Sigmoid colon (tissue), 4 donors: ENCODE measurements at regions not wholly inside any gene's neighbourhood (a gene's known extent, or its start where the extent isn't known, plus 50 kb on each side); places are given as distances from the start of the nearest gene placed in this dataset.

Source experiments
- CTCF ChIP-seq, 4 experiments: fragments of 450-650 bp in 3 of 4; fragments of 200-600 bp in 1 of 4; IDR thresholded peaks; one replicate each; pipeline ENCODE4 v1.5.1; 2016 to 2019; ENCODE audit warnings: antibody characterized with exemption in 4 of 4, mild to moderate bottlenecking in 3 of 4, moderate library complexity in 2 of 4
- EP300 ChIP-seq, 4 donors: sonication (generic); formaldehyde crosslinking; IDR thresholded peaks; one replicate each; pipeline ENCODE4 v1.6.1; 2017; ENCODE audit warnings: antibody characterized with exemption in 4 of 4
- POLR2A ChIP-seq, 2 donors: fragments of 450-650 bp; IDR thresholded peaks; one replicate each; pipeline ENCODE4 v1.6.1; 2016; ENCODE audit warnings: antibody characterized with exemption in 2 of 2, mild to moderate bottlenecking in 2 of 2, moderate library complexity in 2 of 2
- POLR2AphosphoS5 ChIP-seq, 4 donors: sonication (generic); formaldehyde crosslinking; IDR thresholded peaks; one replicate each; pipeline ENCODE4 v1.6.1; 2017; ENCODE audit warnings: antibody characterized with exemption in 4 of 4

DNA sequence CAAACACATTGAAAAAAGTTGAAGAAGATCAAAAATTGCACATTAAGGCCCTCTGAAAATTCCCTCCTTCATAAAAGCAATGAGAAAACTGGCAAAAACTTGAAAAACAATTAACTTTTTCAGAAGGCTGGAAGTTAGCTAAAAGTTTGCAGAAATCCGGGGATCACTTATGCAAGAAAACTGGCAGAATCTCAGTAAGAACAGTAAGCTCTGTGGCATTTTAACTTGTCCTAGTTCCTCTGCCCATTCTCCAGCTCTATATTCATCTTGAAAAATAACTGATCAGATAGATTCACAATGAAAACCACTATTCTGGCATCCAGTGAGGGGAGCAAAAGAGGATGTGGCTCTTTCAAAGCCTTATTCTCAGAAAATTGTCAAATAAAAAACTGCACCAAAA, 566.8 kb downstream of the NTRK3 start:
- no peak for TF ChIP-seq CTCF (IDR thresholded peaks at IDR 0.05)
- TF ChIP-seq POLR2A (IDR thresholded peaks at IDR 0.05), result no peak
- no peak for TF ChIP-seq POLR2AphosphoS5 (IDR thresholded peaks at IDR 0.05)
- no peak for TF ChIP-seq EP300 (IDR thresholded peaks at IDR 0.05)
